Gastrocnemius medialis (tissue), 4 donors: ENCODE measurements at regions not wholly inside any gene's neighbourhood (a gene's known extent, or its start where the extent isn't known, plus 50 kb on each side); places are given as distances from the start of the nearest gene placed in this dataset.

Experiments used
- CTCF ChIP-seq, 5 experiments: fragments of 450-650 bp in 3 of 5; fragments of 200-600 bp in 2 of 5; sonication (generic) in 2 of 5; IDR thresholded peaks in 4 of 5; conservative IDR thresholded peaks in 1 of 5; 1 replicate in 4 of 5; 2 replicates in 1 of 5; pipeline ENCODE4 v1.5.1; 2016 to 2019; ENCODE audit warnings: antibody characterized with exemption in 5 of 5, mild to moderate bottlenecking in 3 of 5, moderate library complexity in 3 of 5
- POLR2A ChIP-seq, 2 donors: fragments of 450-650 bp; IDR thresholded peaks; one replicate each; pipeline ENCODE4 v1.6.1; 2017; ENCODE audit warnings: antibody characterized with exemption in 2 of 2, mild to moderate bottlenecking in 2 of 2, moderate library complexity in 2 of 2

- TF ChIP-seq CTCF (IDR thresholded peaks at IDR 0.05 in 4 of 5, conservative IDR thresholded peaks at IDR 0.05 in 1 of 5) (no peak), POLR2A (IDR thresholded peaks at IDR 0.05) (no peak)
Observed at GRCh38 chr3:80753021-80753420, 985.2 kb upstream of the ROBO1 start.
